Naive thymus-derived CD4-positive, alpha-beta T cell (primary cell): ENCODE measurements at regions not wholly inside any gene's neighbourhood (a gene's known extent, or its start where the extent isn't known, plus 50 kb on each side); places are given as distances from the start of the nearest gene placed in this dataset.

Source experiments
- ATAC-seq: fragments of 150-1000 bp; cut with Tn5 transposase; 2 replicates; pipeline ENCODE4 v1.10.0; 2021; ENCODE audit warnings: mild to moderate bottlenecking, moderate library complexity
- CTCF ChIA-PET: fragments of 350-600 bp; sonication (Branson Sonifier 250); formaldehyde crosslinking; loops from one replicate; lab custom pipeline; 2021; ENCODE audit warnings: antibody characterized with exemption; lab: Charles Lee
- POLR2A ChIA-PET: fragments of 350-600 bp; sonication (Branson Sonifier 250); formaldehyde crosslinking; loops from one replicate; lab custom pipeline; 2021; ENCODE audit warnings: antibody characterized with exemption, inconsistent platforms; lab: Charles Lee
- DNase-seq, 9 donors: peaks; one replicate each; pipeline versions ENCODE4 v3.0.0 to v3.0.0-alpha.2; 2020 to 2022; ENCODE audit warnings: mixed read lengths in 1 of 9
- H3K27ac ChIP-seq: one replicate; pipeline ENCODE4 v1.7.0; 2013; ENCODE audit warnings: mild to moderate bottlenecking, low read depth, low read length, moderate library complexity
- H3K27me3 ChIP-seq, 2 donors: one replicate each; pipeline ENCODE4 v1.7.0; 2013; ENCODE audit warnings: low read length in 2 of 2, mild to moderate bottlenecking in 2 of 2, moderate library complexity in 2 of 2; ENCODE audit not compliant: control insufficient read depth in 2 of 2, insufficient read depth in 2 of 2
- H3K36me3 ChIP-seq, 3 experiments: 1 replicate in 2 of 3; 2 replicates in 1 of 3; pipeline ENCODE4 v1.7.0; 2013; ENCODE audit warnings: low read length in 3 of 3, mild to moderate bottlenecking in 3 of 3, moderate library complexity in 1 of 3; ENCODE audit not compliant: insufficient read depth in 3 of 3, control insufficient read depth in 2 of 3
- H3K4me1 ChIP-seq, 2 donors: one replicate each; pipeline ENCODE4 v1.7.0; 2013; ENCODE audit warnings: low read length in 2 of 2, mild to moderate bottlenecking in 2 of 2, moderate library complexity in 1 of 2; ENCODE audit not compliant: control insufficient read depth in 2 of 2, insufficient read depth in 2 of 2
- H3K4me3 ChIP-seq: 2 replicates; pipeline ENCODE4 v1.7.0; 2013; ENCODE audit warnings: mild to moderate bottlenecking, low read length
- H3K9me3 ChIP-seq, 3 experiments: 1 replicate in 2 of 3; 2 replicates in 1 of 3; pipeline ENCODE4 v1.7.0; 2013; ENCODE audit warnings: low read length in 3 of 3; ENCODE audit not compliant: control insufficient read depth in 2 of 3
- H3K27ac Mint-ChIP-seq, 9 donors: one replicate each; pipeline ENCODE4 v1.8.0; 2020 to 2022; ENCODE audit warnings: mixed read lengths in 9 of 9, mild to moderate bottlenecking in 8 of 9, moderate library complexity in 5 of 9, inconsistent platforms in 2 of 9
- H3K27me3 Mint-ChIP-seq, 5 donors: one replicate each; pipeline ENCODE4 v1.8.0; 2021 to 2022; ENCODE audit warnings: mixed read lengths in 5 of 5, mild to moderate bottlenecking in 1 of 5
- H3K36me3 Mint-ChIP-seq, 5 donors: one replicate each; pipeline ENCODE4 v1.8.0; 2020 to 2022; ENCODE audit warnings: mixed read lengths in 5 of 5, mild to moderate bottlenecking in 3 of 5, inconsistent platforms in 1 of 5
- H3K4me1 Mint-ChIP-seq, 7 donors: one replicate each; pipeline ENCODE4 v1.8.0; 2020 to 2022; ENCODE audit warnings: mixed read lengths in 7 of 7, mild to moderate bottlenecking in 3 of 7, inconsistent platforms in 1 of 7
- H3K4me3 Mint-ChIP-seq, 10 donors: one replicate each; pipeline ENCODE4 v1.8.0; 2020 to 2022; ENCODE audit warnings: mild to moderate bottlenecking in 10 of 10, mixed read lengths in 10 of 10, moderate library complexity in 6 of 10, inconsistent platforms in 2 of 10
- H3K9me3 Mint-ChIP-seq, 11 donors: one replicate each; pipeline ENCODE4 v1.8.0; 2020 to 2022; ENCODE audit warnings: mixed read lengths in 11 of 11, mild to moderate bottlenecking in 4 of 11, inconsistent platforms in 1 of 11, moderate library complexity in 1 of 11
- intact Hi-C, 2 donors: fragments of 100-400 bp; cut with micrococcal nuclease; formaldehyde crosslinking; loops; one replicate each; pipeline ENCODE4 v1.15.1; 2023

DNA sequence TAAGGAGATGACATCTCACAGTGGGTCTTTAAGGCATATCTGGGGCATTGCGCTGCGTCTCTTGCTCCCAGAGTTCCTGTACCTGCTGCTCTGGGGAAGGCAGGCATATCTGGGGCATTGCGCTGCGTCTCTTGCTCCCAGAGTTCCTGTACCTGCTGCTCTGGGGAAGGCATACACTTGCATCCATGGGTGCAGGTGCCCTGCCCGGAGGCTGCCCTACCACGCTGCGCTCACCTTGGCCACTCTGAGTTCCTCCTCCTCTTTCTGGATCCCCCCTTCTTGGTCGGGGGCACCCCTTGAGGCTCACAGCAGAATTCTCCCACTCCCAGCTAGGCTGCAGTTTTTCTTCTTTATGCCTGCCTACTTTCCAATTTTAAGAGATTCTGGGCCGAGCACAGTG lies 60.9 kb upstream of the TMTC4 start:
- H3K27ac ChIP-seq, result no peak overlapping the region

GRCh38 chr13:100734194-100734720 lies 59.7 kb upstream of the TMTC4 start:
- POLR2A ChIA-PET, result no interaction called here
- no peaks in the 10 kb centered on the region for H3K27me3 ChIP-seq
- Mint-ChIP-seq H3K27ac (no peak overlapping the region), H3K4me1 (no peaks in the 10 kb centered on the region), H3K9me3 (peaks cover 0 to 12% (median under 1%) of the 10 kb centered on the region in 11 donors), H3K27me3 (peaks cover 7 to 38% (median 23%) of the 10 kb centered on the region in 5 donors), H3K36me3 (peaks cover 0 to 5% (median 0%) of the 10 kb centered on the region in 5 donors), H3K4me3 (no peak overlapping the region)
- no peak for ATAC-seq
- intact Hi-C loops, result no loop called here
- no peak overlapping the region for H3K4me3 ChIP-seq
- no peak overlapping the region for H3K27ac ChIP-seq
- CTCF ChIA-PET, result no interaction called here
- H3K36me3 ChIP-seq, result no peaks in the 10 kb centered on the region
- H3K9me3 ChIP-seq, result no peaks in the 10 kb centered on the region
- no peaks in the 10 kb centered on the region for H3K4me1 ChIP-seq
- DNase-seq, result no peak

More for the DNA sequence above, 60.9 kb upstream of the TMTC4 start:
- Mint-ChIP-seq H3K9me3 (peaks cover 0 to 12% (median 0%) of the 10 kb centered on the region in 11 donors), H3K27ac (no peak overlapping the region), H3K36me3 (peaks cover 0 to 5% (median 0%) of the 10 kb centered on the region in 5 donors), H3K27me3 (peaks cover 4 to 35% (median 25%) of the 10 kb centered on the region in 5 donors), H3K4me1 (no peaks in the 10 kb centered on the region), H3K4me3 (no peak overlapping the region)
- no peak for ATAC-seq
- POLR2A ChIA-PET, result no interaction called here
- H3K27me3 ChIP-seq, result no peaks in the 10 kb centered on the region
- no peak for DNase-seq
- CTCF ChIA-PET, result no interaction called here
- H3K4me3 ChIP-seq, result no peak overlapping the region
- H3K4me1 ChIP-seq, result no peaks in the 10 kb centered on the region
- intact Hi-C loops, result no loop called here
- no peaks in the 10 kb centered on the region for H3K9me3 ChIP-seq
- no peaks in the 10 kb centered on the region for H3K36me3 ChIP-seq

DNA sequence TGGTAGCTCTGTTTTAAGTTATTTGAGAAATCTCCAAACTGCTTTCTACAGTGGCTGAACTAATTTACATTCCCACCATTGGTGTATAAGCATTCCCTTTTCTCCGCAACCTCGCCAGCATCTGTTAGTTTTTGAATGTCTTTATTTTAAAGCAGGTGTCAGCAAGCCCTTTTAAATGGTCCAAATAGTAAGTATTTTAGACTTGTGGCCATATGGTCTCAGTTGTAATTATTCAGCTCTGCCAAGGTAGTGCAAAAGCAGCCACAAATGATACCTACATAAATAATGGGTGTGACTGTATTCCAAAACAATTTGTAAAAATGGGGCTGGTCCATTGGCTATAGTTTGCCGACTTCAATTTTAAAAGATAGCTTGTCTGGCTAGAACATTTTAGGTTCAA lies 58.7 kb upstream of the TMTC4 start:
- CTCF ChIA-PET, result interaction anchor here (0.6 kb wide), 1 partner anchor 24 kb away, joined by 3 read pairs; no protein-coding TSS in a partner anchor
- Mint-ChIP-seq H3K27ac (no peak overlapping the region), H3K9me3 (peaks cover 0 to 8% (median 3%) of the 10 kb centered on the region in 11 donors), H3K4me3 (no peak overlapping the region), H3K36me3 (peaks cover 0 to 5% (median 0%) of the 10 kb centered on the region in 5 donors), H3K27me3 (peaks cover 10 to 35% (median 21%) of the 10 kb centered on the region in 5 donors), H3K4me1 (no peaks in the 10 kb centered on the region)
- no peaks in the 10 kb centered on the region for H3K4me1 ChIP-seq
- peaks cover 0 to 4% (median 0%) of the 10 kb centered on the region in 3 experiments for H3K9me3 ChIP-seq
- no peaks in the 10 kb centered on the region for H3K27me3 ChIP-seq
- intact Hi-C loops, result no loop called here
- DNase-seq (no peak), ATAC-seq (no peak)
- POLR2A ChIA-PET, result no interaction called here
- H3K27ac ChIP-seq, result no peak overlapping the region
- no peak overlapping the region for H3K4me3 ChIP-seq
- H3K36me3 ChIP-seq, result no peaks in the 10 kb centered on the region

GRCh38 chr13:100728201-100728600 lies 53.6 kb upstream of the TMTC4 start:
- DNase-seq (no peak), ATAC-seq (no peak)
- H3K4me1 ChIP-seq, result no peaks in the 10 kb centered on the region
- no peak overlapping the region for H3K4me3 ChIP-seq
- H3K9me3 Mint-ChIP-seq, result peaks cover 0 to 24% (median 8%) of the 10 kb centered on the region in 11 donors
- no peaks in the 10 kb centered on the region for H3K27me3 ChIP-seq
- POLR2A ChIA-PET, result no interaction called here
- H3K27ac ChIP-seq, result no peak overlapping the region
- CTCF ChIA-PET, result no interaction called here
- peaks cover 0 to 12% (median 0%) of the 10 kb centered on the region in 3 experiments for H3K9me3 ChIP-seq
- H3K36me3 ChIP-seq, result no peaks in the 10 kb centered on the region
- peaks cover 0 to 3% (median 0%) of the 10 kb centered on the region in 5 donors for H3K36me3 Mint-ChIP-seq
- no peak overlapping the region for H3K27ac Mint-ChIP-seq
- H3K4me3 Mint-ChIP-seq, result no peak overlapping the region
- peaks cover 15 to 30% (median 25%) of the 10 kb centered on the region in 5 donors for H3K27me3 Mint-ChIP-seq
- intact Hi-C loops, result no loop called here
- H3K4me1 Mint-ChIP-seq, result no peaks in the 10 kb centered on the region

DNA sequence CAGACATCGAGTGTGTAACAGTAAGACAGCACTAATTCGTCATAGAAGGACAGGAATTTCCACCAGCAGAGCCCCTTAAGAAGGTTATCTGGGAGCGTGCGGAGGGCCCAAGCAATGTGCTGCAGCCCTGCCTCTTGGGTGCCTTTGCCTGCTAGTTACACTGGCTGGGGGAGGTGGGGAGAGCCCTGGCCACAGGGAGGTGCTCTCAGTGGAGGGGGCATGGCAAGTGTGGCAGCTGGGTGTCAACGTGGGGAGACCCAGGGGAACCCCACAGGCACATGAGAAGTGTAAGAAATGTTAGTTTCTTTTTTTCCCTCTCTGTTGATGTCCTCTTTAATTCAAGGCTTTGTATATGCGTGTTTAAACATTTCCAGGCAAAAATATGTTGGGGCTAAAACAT lies 50.9 kb upstream of the TMTC4 start:
- Histone ChIP-seq H3K27me3 (no peaks in the 10 kb centered on the region), H3K4me1 (no peaks in the 10 kb centered on the region), H3K9me3 (peaks cover 0 to 12% (median 0%) of the 10 kb centered on the region in 3 experiments), H3K36me3 (no peaks in the 10 kb centered on the region), H3K27ac (no peak overlapping the region), H3K4me3 (no peak overlapping the region)
- ATAC-seq, result no peak
- Mint-ChIP-seq H3K27ac (no peak overlapping the region), H3K4me3 (no peak overlapping the region), H3K9me3 (peaks cover 0 to 27% (median 9%) of the 10 kb centered on the region in 11 donors), H3K27me3 (peaks cover 7 to 33% (median 27%) of the 10 kb centered on the region in 5 donors), H3K4me1 (peaks cover 0 to 6% (median 1%) of the 10 kb centered on the region in 7 donors), H3K36me3 (peaks cover 0 to 3% (median 0%) of the 10 kb centered on the region in 5 donors)
- intact Hi-C loops, result no loop called here
- ChIA-PET CTCF (no interaction called here), POLR2A (no interaction called here)
- no peak for DNase-seq

DNA sequence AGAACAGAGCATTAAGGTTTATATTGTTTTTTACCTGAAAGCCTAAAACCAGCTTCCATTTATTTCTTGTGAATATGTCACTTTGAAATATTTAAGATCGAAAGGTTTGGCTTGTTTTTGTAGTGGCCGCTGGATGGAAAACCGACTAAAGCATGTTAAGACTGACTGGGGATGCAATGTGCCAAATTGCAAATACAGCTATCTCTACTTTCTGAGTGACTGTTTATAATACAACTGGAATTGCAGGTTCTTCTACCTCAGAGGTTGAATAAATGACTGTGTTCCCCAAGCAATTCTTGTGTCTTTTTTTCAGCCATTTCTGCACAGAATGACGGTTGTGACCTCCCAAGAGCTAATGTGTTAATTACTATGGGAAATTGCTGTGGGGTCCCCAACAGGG lies 50.0 kb upstream of the TMTC4 start:
- Mint-ChIP-seq H3K36me3 (peaks cover 0 to 3% (median 0%) of the 10 kb centered on the region in 5 donors), H3K27ac (no peak overlapping the region), H3K27me3 (peaks cover 7 to 33% (median 27%) of the 10 kb centered on the region in 5 donors), H3K4me3 (no peak overlapping the region), H3K4me1 (peaks cover 0 to 6% (median 1%) of the 10 kb centered on the region in 7 donors), H3K9me3 (peaks cover 2 to 36% (median 13%) of the 10 kb centered on the region in 11 donors)
- ATAC-seq, result no peak
- no peak overlapping the region for H3K27ac ChIP-seq
- intact Hi-C loops, result no loop called here
- no peak for DNase-seq
- no peaks in the 10 kb centered on the region for H3K4me1 ChIP-seq
- ChIA-PET CTCF (no interaction called here), POLR2A (no interaction called here)
- no peaks in the 10 kb centered on the region for H3K36me3 ChIP-seq
- H3K4me3 ChIP-seq, result no peak overlapping the region
- no peaks in the 10 kb centered on the region for H3K27me3 ChIP-seq
- H3K9me3 ChIP-seq, result peaks cover 0 to 12% (median 0%) of the 10 kb centered on the region in 3 experiments
